ENCODE measurements at regions not wholly inside any gene's neighbourhood (a gene's known extent, or its start where the extent isn't known, plus 50 kb on each side); places are given as distances from the start of the nearest gene placed in this dataset.

DNA sequence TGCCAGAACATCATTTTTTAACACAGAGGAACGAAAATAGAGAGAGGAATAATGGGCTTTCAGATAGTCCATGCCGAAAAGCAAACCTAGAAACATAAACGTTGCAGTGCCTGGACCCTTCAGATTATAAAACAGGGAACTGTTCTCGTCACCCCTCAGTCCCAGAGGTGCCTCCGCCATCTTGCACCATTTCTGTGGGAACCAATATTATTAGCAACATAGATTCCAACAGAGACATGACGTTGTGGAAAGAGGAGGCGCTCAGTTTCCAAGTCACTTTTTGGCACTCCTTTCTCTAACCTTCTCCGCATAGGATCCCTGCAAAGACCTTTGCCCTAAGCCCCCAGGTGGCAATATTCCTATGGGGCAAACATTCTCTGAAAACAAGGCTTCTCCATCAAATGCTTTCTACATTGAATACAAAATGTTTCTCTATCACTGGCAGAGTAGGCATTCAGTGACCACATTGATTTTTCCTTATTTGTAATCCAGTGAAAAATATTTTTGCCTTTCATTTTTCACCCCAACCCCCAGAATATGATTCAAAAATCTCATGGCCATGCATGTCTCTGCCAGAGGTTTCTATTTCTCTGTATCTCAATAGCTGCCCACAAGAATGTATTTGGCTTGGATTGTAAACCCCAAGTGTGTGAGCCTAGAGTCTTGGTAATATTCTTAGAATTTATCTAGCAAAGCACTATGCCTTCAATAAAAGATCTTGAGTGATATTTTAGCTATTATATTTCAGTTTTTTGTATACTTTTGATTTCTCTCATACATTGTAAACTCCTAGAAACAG lies 500.8 kb upstream of the WWC1 start:
- in situ Hi-C loops (cut with MboI) = no loop called here
- peak overlapping the region; percentile 20 for H3K4me3 ChIP-seq
- TF ChIP-seq EZH2phosphoT487 (IDR thresholded peaks at IDR 0.05; ENCODE audit: insufficient read depth, low read depth) (no peak), EZH2 (IDR thresholded peaks at IDR 0.05; ENCODE audit: insufficient read depth, poor library complexity, severe bottlenecking) (no peak)
- DNase-seq = peak; percentile 80
- H3K27me3 ChIP-seq (replicated peaks; ENCODE audit: insufficient read depth) = no peaks in the 10 kb centered on the region
- H4K20me1 ChIP-seq (ENCODE audit: insufficient read depth) = no peaks in the 10 kb centered on the region
- peaks cover 55% of the 10 kb centered on the region for H3F3A ChIP-seq (ENCODE audit: insufficient read depth)
- H3K36me3 ChIP-seq (ENCODE audit: low read depth) = no peaks in the 10 kb centered on the region
- H3K27ac ChIP-seq = peak overlapping the region; percentile 52
- H3K4me1 ChIP-seq (ENCODE audit: insufficient read depth) = peaks cover 51% of the 10 kb centered on the region
- no peaks in the 10 kb centered on the region for H3K9me3 ChIP-seq (ENCODE audit: low read depth)
- H3K4me2 ChIP-seq (ENCODE audit: unreplicated experiment) = peak overlapping the region; percentile 36
- H2AFZ ChIP-seq = no peak overlapping the region; the same call in 1 of the 2 replicates
- H3K9ac ChIP-seq = peak overlapping the region; percentile 34
- H3K9me2 ChIP-seq (ENCODE audit: insufficient read depth) = no peaks in the 10 kb centered on the region
- WGBS, 2 experiments (ENCODE audit: low coverage in 1 of 2, low lambda C conversion rate in 2 of 2, missing lambda C conversion rate in 2 of 2) = 59 to 63% methylated on average over 8 of the region's 8 CpGs
- peaks cover 62% of the 10 kb centered on the region for H3K79me2 ChIP-seq (ENCODE audit: insufficient read depth)

DNA sequence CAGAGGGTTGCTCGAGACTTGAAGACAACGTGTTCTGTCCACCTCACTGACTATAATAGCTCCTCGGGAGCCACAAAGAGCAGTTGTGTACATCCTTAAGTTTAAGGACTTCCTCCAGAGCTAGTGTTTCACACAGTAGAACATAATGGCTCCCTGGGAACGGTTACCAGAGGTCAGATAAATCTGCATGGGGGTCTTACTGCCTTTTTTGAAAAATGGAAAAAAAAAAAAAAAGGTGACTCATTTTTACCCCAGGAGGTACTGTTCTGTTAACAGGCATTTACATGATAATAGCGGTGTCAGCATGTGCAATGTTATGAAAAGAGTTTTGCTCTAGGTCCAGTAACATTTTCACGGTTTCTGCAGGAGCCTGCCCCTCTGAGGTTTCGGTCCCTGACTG lies 498.9 kb upstream of the WWC1 start:
- Histone ChIP-seq H3F3A (ENCODE audit: insufficient read depth) (peaks cover 36% of the 10 kb centered on the region), H3K9me2 (ENCODE audit: insufficient read depth) (no peaks in the 10 kb centered on the region), H3K4me1 (ENCODE audit: insufficient read depth) (peaks cover 37% of the 10 kb centered on the region), H3K9ac (no peak overlapping the region), H3K27ac (no peak overlapping the region), H3K4me3 (no peak overlapping the region), H2AFZ (no peak overlapping the region), H3K79me2 (ENCODE audit: insufficient read depth) (peaks cover 72% of the 10 kb centered on the region), H3K9me3 (ENCODE audit: low read depth) (no peaks in the 10 kb centered on the region), H3K4me2 (ENCODE audit: unreplicated experiment) (no peak overlapping the region), H3K27me3 (replicated peaks; ENCODE audit: insufficient read depth) (no peaks in the 10 kb centered on the region), H4K20me1 (ENCODE audit: insufficient read depth) (no peaks in the 10 kb centered on the region), H3K36me3 (ENCODE audit: low read depth) (no peaks in the 10 kb centered on the region)
- in situ Hi-C loops (cut with MboI) = no loop called here
- DNase-seq = no peak
- WGBS, 2 experiments (ENCODE audit: low coverage in 1 of 2, low lambda C conversion rate in 2 of 2, missing lambda C conversion rate in 2 of 2) = 92 to 94% methylated on average over 7 of the region's 7 CpGs
- no peak for TF ChIP-seq EZH2phosphoT487 (IDR thresholded peaks at IDR 0.05; ENCODE audit: insufficient read depth, low read depth)
- no peak for TF ChIP-seq EZH2 (IDR thresholded peaks at IDR 0.05; ENCODE audit: insufficient read depth, poor library complexity, severe bottlenecking)

DNA sequence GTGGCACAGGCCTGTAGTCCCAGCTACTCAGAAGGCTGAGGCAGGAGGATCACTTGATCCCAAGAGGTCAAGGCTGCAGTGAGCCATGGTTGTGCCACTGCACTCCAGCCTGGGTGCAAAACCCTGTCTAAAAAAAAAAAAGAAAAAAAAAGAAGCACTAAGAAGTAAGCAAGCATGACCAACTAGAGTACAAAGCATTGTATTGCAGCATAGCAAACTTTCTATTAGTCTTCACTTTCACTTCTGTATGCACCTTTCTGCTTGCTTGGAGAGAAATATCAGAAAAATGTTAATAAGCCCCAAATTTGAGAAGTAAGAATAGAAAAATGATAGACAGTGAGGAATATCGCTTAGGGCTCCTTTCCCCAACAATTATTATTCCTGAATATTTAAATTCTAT lies 497.7 kb upstream of the WWC1 start:
- Histone ChIP-seq H3K4me2 (ENCODE audit: unreplicated experiment) (no peak overlapping the region), H3K4me1 (ENCODE audit: insufficient read depth) (peaks cover 39% of the 10 kb centered on the region), H3F3A (ENCODE audit: insufficient read depth) (peaks cover 33% of the 10 kb centered on the region), H3K9me3 (ENCODE audit: low read depth) (no peaks in the 10 kb centered on the region), H4K20me1 (ENCODE audit: insufficient read depth) (no peaks in the 10 kb centered on the region), H3K4me3 (no peak overlapping the region), H3K79me2 (ENCODE audit: insufficient read depth) (peaks cover 72% of the 10 kb centered on the region), H3K27ac (no peak overlapping the region), H2AFZ (no peak overlapping the region), H3K36me3 (ENCODE audit: low read depth) (no peaks in the 10 kb centered on the region), H3K9me2 (ENCODE audit: insufficient read depth) (no peaks in the 10 kb centered on the region), H3K27me3 (replicated peaks; ENCODE audit: insufficient read depth) (no peaks in the 10 kb centered on the region), H3K9ac (no peak overlapping the region)
- 89 to 96% methylated on average over 1 of the region's 1 CpG for WGBS, 2 experiments (ENCODE audit: low coverage in 1 of 2, low lambda C conversion rate in 2 of 2, missing lambda C conversion rate in 2 of 2)
- TF ChIP-seq EZH2phosphoT487 (IDR thresholded peaks at IDR 0.05; ENCODE audit: insufficient read depth, low read depth) = no peak
- TF ChIP-seq EZH2 (IDR thresholded peaks at IDR 0.05; ENCODE audit: insufficient read depth, poor library complexity, severe bottlenecking) = no peak
- in situ Hi-C loops (cut with MboI) = no loop called here
- DNase-seq = no peak

DNA sequence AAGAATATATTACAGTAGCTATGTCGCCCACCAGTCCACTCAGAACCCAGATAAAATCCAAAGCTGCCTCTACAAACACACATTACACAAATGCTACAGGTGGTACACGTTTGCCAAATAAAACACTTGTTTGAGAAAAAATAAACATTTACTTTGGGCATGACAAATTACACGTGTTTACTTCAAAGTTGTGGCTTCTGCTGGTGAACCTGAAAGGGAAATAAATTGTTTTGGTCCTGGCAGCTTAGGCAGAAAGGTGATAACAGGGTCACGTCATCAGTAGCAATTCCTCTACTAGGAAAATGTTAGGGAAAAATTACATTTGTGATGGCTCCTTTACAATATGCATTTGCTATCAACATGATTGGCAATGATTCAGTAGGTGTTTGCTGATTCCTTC lies 497.3 kb upstream of the WWC1 start:
- H3K4me2 ChIP-seq (ENCODE audit: unreplicated experiment) = no peak overlapping the region
- H3K27ac ChIP-seq = no peak overlapping the region
- H3K27me3 ChIP-seq (replicated peaks; ENCODE audit: insufficient read depth) = no peaks in the 10 kb centered on the region
- no peak overlapping the region for H3K4me3 ChIP-seq
- peaks cover 31% of the 10 kb centered on the region for H3F3A ChIP-seq (ENCODE audit: insufficient read depth)
- no peak for DNase-seq
- 67 to 73% methylated on average over 4 of the region's 4 CpGs for WGBS, 2 experiments (ENCODE audit: low coverage in 1 of 2, low lambda C conversion rate in 2 of 2, missing lambda C conversion rate in 2 of 2)
- TF ChIP-seq EZH2 (IDR thresholded peaks at IDR 0.05; ENCODE audit: insufficient read depth, poor library complexity, severe bottlenecking) (no peak), EZH2phosphoT487 (IDR thresholded peaks at IDR 0.05; ENCODE audit: insufficient read depth, low read depth) (no peak)
- in situ Hi-C loops (cut with MboI) = no loop called here
- no peaks in the 10 kb centered on the region for H4K20me1 ChIP-seq (ENCODE audit: insufficient read depth)
- no peaks in the 10 kb centered on the region for H3K9me3 ChIP-seq (ENCODE audit: low read depth)
- no peaks in the 10 kb centered on the region for H3K36me3 ChIP-seq (ENCODE audit: low read depth)
- H3K9me2 ChIP-seq (ENCODE audit: insufficient read depth) = no peaks in the 10 kb centered on the region
- no peak overlapping the region for H2AFZ ChIP-seq
- H3K4me1 ChIP-seq (ENCODE audit: insufficient read depth) = peaks cover 39% of the 10 kb centered on the region
- H3K9ac ChIP-seq = no peak overlapping the region
- H3K79me2 ChIP-seq (ENCODE audit: insufficient read depth) = peaks cover 72% of the 10 kb centered on the region
